GM19397 (cell line): ENCODE measurements at regions not wholly inside any gene's neighbourhood (a gene's known extent, or its start where the extent isn't known, plus 50 kb on each side); places are given as distances from the start of the nearest gene placed in this dataset.
"Not testable (repeated sequence)": the region's sequence is repeated elsewhere in the genome, so short reads cannot be mapped to it uniquely, and the experiment has no call there.

ENCODE experiments used
- ATAC-seq: cut with Tn5 transposase; IDR thresholded peaks from one replicate; pipeline ENCODE4 v1.9.1; 2021; ENCODE audit warnings: mild to moderate bottlenecking, moderate library complexity; ENCODE audit not compliant: unreplicated experiment

DNA sequence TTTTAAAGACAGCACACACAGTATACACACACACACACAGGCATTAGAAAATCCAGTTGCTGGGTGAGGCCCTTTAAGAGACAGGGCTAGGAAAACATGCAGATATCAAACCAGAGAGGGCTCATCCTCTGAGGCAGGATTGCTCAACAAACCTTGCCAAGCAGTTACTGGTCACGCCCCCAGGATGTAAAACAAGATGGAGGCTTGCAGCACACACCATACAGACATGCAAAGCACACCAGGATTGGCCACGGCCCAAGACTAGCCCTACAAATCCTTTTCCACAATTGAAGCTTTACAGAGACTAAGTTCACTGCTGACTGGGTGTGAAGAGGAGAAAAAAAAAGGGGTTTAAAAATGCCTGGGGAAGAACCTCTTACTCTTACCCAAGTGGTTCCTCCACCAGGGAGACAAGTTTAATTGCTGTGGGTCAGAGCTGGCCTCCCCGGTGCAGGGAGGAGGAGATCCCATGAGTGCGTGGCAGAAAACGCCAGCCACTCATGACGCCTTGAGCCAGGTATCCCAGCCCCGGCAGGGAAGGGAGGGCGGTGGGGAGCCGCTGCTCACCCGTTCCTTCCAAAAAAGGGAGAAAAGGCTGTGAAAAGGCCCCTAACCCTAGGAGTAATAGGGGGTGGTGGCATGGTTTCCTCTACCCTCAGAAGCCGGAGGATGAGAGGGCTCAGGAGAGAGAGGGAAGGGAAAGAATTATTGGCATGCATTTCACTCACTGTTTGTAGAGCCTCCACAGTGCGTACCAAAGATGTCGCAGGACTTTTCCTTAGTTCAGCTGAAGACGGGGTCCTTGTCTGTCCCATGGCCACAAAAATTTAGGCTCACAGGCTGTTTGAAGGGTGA, 594.6 kb upstream of the ZP4 start:
- no peak for ATAC-seq

DNA sequence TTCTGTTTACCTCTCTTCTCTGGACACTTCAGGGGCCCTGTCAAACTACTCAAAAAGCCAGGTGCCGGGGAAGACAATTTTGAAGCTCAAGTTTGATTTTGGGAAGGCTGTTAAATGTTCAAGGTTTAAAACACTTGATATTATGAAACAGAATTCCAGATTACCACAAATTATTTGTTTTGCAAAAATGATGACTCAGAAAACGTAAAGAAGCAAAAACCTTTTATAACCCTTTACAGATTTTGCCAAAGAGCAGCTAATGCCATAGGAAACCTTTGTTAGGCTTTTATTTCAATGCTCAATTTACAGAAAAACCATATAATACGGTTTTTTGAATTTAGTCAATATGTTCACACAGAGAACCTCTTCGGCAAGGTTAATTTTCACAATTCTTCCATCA, 593.4 kb upstream of the ZP4 start:
- ATAC-seq = no peak

DNA sequence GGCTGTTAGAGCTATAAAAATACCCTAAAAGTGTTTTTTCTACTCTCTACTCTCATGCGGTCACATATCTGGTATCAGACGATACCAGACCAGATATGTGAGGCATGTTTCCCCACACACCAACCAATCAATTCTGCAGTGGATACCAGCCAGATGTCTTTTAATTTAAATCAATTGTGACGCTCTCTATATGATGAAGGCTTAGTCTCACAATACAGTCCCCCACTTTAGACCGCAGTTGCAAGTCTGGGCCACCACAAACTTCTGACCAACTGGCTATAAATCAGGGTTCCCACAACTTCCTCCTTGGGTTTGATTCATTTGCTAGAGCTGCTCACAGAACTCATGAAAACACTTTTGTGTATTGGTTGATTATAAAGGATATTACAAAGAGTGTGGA, 586.1 kb upstream of the ZP4 start:
- ATAC-seq = no peak

DNA sequence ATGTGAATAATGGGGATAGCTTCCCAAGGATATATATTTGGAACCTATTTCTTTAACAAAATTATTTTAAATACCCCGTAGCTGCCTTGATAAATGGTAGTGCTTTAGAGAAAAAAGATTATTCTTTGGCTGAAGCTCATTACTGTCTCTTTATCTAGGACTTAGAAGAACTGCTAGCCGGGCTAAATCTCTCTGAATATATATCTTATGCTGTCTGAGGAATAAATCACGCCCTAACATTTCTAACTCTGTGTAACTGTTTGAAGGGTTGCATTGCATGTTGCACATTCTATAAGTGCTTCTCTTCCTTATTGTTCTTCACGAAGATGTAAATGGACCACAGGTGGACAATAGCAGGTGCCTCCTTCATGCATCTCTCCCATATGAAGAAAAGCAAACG, 585.0 kb upstream of the ZP4 start:
- no peak for ATAC-seq

DNA sequence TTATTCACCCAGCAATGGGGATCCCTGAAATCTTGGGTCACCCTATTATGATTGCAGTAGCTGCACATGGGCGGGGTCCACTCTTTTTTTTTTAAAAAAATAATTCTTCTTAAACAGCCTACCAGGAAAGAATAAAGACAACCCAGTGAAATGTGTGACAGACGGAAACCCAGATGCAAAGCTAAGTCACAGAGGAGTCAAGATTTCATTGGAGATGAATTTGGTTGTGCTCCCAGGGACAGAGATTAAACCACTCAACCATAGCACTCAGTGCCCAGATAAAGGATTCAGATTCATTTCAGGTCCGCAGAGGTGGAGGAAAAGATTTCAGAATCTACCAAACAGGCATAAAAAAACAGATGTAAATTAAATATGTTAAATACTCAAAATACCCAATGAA, 583.5 kb upstream of the ZP4 start:
- ATAC-seq = no peak

DNA sequence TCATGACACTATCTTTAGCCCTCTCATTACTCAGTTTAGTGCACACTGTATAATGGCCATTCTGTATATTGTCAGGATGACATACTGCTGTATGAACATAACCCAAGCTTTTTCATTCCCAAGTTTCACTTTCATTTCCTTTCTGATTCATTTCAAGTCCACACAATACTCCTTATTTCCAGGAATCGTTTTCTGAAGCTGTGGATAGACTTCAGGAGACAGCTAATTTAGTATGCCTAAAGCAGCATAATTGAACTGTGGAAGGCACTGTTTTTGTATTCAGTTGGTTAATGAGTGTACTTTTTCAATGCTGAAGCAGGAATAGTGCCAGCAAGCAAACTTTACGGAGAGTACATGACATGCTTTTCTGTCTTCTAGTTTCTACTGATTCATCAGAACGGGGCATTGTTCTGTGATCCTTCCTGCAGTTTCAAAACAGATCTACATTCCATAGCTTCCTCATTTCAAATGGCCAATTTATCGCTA, 578.5 kb upstream of the ZP4 start:
- ATAC-seq = no peak

DNA sequence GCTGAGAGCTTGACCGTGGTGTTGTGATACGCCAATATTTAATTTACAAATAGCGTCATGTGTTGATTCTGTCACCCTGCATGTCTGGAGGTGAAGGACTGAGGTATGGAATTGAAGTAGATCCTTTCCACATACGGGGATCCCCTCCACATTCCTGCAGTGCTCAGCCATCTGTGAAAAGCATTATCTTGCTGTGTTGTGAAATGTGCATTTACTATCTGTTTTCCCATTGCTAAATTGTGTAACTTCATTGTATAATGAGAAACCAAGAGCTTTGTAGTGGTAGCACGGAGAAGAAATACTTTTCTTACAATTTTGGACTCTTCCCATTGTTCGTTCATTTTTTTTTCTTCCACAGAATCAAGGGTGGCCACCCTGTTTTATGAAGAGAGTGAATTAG, 577.3 kb upstream of the ZP4 start:
- ATAC-seq = no peak

DNA sequence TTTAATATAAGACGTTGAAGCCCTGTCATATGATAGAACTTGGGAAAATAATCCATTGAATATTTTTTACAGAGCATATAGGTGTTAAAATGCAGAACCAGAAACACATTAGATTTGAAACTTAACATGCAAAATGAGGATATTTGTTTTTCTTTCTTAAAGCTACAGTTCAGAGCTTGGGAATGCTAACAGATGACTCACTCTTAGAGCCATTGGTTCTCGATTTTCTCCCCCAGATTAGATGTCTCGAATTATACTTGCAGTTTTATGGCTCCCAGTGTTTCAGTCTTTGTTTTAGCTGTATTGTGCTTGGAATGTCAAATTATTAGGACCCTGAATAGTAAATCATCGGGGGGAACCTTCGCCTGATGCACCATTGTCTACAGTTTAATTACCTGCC, 575.7 kb upstream of the ZP4 start:
- ATAC-seq = no peak

DNA sequence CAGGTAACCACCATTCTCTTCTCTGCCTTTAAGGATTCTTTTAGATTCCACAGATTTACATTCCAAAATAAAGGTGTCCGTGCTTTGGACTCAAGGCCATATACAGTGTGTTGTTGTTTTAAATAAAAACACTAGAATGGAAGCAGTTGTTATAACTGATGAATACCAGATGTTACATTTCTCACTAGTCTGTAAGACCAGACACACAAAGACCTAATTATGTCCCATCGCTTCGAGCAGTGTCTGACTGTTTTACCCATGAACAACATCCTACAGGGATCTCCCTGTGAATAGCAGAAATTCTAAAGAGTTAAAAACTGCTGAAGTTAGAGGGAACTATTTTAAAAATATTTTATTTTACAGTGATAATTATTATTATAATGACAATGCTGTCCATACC, 574.7 kb upstream of the ZP4 start:
- ATAC-seq = no peak

DNA sequence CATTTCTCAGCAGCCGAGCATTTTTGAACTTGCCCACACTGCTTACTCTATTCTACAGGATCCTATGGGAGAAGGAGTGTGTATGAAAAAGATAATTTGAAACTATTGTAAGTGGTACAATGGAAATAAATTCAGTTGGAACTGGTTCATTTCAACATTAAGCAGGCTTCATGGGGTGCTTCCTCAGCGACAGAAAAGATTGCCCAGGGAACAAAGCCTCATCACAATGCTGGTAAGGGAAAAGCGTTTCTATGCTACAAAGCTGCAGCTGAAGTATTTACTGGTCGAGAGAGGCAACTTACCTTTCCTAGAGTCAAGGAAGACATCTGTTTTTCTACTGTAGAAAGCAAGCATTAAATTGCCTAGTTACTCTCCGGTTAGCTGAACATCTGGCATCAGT, 568.2 kb upstream of the ZP4 start:
- no peak for ATAC-seq

DNA sequence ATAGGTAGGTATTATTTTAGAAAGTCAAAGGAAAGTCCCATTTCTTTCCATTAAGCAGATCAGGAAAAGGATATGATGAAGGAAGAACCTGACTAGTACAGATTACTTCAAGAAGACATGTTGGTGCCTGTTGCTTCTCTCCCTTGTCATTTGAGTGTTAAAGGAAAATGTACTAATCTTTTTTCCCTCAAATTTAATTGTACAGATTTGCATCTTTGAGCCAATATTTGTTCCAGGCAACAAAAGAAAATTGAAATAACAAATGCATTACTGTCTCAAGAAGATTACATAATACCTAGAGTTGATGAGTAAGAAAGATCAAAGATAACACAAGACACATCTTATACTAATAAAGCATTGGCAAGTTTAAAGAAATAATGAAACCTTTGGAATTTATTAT, 566.9 kb upstream of the ZP4 start:
- ATAC-seq = no peak

DNA sequence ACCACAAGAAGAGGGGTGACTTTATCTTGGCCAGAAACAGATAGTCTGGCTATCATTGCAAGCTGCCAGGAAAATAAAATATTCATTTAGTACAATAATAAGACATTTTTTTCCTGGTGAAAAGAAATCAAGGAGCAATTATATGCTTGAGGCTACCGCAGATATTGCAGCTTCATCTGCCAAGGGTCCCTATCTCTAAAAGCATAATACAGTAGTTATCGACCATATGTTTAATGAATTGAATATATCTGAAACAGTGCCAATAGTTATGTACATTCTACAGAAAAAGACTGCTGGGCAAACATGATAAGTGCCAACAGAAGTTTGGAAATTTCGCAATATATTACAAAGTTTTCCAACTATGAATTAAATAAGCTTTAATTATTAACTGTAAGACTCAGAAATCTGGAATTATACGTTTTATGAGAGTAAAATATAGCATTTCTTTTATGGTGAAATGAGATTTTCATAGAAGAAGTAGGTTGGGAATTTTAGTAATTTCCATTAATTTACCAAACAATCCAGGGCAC, 561.1 kb upstream of the ZP4 start:
- no peak for ATAC-seq

DNA sequence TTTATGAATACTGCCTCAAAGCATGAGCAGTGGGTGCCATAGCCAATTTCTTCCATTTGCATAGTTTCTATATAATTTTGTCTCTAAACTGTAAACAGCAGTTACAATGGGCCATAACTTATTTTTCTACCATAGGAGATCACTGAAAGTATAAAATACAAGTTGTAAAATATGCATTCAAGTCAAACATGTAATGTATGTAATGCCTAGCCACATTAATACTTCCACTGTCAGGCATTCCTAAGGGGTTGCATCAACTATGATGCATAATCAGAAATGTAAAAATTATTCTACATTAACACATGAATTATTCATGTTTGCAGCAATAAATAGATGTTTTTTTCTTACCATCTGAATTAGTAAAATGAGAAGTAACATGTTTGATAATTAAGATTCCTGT, 560.3 kb upstream of the ZP4 start:
- no peak for ATAC-seq

DNA sequence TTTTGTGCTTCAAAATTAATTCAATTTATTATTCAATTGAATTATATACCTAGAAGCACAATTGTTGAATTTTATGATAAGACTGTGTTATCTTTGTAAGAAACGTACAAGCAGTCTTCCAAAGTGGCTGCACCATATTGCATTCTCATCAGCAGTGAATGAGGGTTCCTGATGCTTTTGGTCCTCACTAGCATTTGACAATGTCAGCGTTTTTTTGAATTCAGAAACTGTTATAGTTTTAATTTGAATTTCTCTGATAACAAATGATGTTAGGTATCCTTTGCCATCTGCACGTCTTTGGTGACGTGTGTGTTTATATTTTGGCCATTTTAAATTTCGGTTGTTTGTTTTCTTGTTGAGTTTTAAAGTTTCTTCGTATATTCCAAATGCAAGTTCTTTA, 553.0 kb upstream of the ZP4 start:
- no peak for ATAC-seq

DNA sequence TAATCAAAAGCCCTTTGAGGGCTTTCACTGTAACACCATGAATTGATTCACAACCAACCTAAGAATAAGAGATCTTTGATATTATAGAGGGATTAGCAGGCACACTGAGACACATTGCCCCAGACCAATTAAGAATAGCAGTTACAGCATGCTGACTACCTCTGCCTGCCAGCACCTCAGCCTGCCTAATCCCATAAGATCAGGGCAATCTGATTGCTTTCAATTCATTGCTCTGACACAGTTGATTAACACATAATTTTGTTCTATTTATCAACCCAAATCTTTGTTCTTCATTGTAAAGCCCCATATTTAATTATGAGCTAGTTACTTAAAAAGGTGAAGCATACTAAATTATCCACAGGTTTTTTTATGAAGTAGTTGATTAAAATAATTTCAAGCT, 548.8 kb upstream of the ZP4 start:
- ATAC-seq = no peak

DNA sequence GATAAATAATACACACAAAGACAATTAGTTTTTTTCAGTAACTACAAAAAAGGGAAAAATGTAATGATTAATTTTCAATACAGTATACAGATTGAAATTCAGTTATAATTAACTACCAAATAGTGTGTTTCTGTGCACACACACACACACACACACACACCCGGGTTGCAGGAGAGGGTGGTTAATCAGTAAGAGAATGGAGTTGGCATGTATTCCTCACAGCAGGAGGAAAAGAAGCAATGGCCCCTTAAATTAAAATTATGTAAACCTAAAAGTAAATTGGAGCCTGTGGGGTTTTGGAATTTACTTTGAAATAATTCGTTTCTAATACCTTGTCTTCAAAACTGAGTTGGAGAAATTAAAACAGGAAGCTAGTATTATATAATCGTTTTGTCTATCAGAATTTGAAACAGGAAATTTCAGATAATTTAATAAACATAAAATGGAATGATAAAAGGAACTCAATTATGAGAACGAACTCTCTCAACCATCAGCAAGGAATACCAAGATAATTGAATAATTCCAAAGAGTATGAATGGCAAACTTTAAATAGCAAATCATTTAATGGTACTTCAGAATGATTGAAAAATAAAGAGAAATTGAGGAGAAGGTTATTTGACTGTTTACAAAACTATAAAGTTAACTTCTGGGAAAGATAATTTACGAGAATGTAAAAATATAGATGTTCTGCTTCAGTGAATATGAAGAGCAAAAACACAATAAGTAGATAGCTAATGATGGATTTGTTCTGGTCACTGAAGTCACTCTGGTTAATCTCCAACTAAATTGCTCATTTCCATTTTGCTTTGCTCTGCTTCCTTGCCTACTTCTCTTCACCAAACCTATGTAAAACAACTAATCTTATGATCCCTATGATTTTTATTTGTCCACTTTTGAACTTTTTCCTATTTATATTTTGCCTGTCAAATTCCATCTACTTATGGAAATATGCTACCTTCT, 547.9 kb upstream of the ZP4 start:
- no peak for ATAC-seq

DNA sequence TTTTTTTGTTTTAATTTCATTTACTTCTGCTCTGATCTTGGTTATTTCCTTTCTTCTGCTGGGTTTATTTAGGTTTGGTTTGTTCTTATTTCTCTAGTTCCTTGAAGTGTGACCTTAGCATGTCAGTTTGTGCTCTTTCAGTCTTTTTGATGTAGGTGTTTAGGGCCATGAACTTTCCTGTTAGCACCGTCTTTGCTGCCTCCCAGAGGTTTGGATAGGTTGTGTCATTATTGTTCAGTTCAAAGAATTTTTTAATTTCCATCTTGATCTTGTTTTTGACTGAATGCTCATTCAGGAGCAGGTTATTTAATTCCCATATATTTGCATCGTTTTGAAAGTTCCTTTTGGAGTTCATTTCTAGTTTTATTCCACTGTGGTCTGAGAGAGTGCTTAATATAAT, 539.0 kb upstream of the ZP4 start:
- not testable (repeated sequence) for ATAC-seq

DNA sequence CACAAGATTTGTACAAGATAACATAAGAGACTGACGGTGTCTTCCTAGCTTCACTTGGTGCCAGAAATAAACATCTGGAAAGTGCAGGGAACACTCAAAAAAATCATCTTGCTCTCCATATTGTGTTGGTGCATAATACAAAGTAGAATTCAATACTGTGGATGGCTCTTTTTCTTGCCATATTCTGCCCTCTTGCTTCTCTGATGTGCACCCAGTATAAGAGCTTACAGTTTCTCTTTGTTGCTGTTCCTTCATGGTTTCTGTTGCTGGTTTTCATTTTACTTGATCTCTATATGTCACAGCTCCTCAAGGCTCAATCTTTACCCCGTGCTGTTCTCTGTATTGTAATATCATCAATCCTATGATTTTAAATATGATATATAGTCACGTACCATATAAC, 528.5 kb upstream of the ZP4 start:
- no peak for ATAC-seq

DNA sequence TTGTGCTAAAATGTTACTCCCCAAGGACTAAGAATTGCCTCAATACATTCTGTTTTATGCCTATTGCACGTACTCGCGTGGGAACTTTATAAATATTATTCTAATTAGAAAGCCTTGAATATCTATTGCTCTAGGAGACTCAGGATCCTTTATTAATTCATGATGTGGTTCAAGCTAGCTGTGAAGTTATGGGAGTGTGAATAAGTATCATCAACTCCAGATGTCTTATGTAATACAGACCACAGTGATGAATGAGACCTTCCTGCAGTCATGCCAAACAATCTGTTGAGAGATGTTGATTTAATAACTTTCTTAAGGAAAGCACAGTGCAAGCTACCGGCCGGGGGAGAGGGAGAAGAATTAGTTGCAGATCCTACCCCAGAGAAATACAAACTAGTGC, 519.2 kb upstream of the ZP4 start:
- no peak for ATAC-seq

DNA sequence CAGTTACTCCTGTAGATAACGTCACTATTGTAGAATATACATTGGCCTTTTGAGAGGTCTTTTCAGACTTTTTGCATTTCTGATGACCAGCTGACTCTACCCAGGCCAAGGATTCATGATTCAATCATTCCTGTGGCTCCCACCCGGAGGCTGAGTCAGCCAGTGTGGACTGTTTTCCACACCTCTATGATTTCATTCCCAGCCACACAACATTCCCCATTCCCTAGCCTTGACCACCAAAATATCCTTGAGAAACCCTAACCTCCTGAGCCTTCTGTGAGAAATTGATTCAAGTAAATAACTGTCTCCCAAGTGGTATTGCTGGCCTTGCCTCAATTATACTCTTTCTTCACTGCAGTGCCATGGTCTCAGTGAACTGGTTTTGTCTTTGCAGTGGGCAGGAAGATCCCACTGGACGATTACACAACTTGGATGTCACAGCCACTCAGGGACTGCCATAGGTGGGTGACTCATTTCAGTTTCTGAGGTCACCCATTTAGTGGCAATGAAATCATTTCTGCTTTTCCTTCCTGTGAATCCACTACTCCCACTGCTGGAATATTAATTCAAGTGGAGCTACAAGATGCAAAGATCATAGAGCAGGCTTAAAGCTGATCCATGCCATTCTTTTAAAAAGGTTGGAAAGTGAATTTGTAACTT, 518.6 kb upstream of the ZP4 start:
- ATAC-seq = no peak

DNA sequence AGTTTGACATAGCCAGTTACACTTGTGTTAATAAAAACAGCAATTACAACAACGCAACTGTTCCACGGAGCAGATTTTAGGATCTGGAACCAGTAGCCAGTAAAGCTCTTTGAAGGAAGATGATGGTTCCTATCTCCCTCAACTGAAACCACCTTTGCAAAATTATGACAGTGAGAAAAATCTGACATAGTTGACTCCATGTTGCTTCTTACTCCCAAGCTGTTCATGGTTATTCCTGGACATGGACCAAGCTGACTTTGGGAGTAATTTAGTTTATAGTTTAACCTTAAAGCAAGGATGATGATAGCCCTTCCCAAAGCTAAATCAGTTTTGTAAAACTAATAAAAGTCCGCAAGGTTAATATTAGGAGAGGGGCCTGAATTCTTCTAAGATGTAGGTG, 518.0 kb upstream of the ZP4 start:
- no peak for ATAC-seq
